Loucy (cell line): ENCODE measurements at regions not wholly inside any gene's neighbourhood (a gene's known extent, or its start where the extent isn't known, plus 50 kb on each side); places are given as distances from the start of the nearest gene placed in this dataset.

Experiments
- EZH2phosphoT487 ChIP-seq: fragments of 200-600 bp; IDR thresholded peaks from 2 replicates; pipeline ENCODE4 v1.6.1; 2018; ENCODE audit warnings: antibody characterized with exemption, mild to moderate bottlenecking, moderate library complexity, borderline replicate concordance
- TF ChIP-seq, protein P1 (sequence below): fragments of 200-600 bp; sonication (generic); conservative IDR thresholded peaks from 2 replicates; pipeline ENCODE4 v1.5.1; 2014; ENCODE audit warnings: mild to moderate bottlenecking, antibody characterized with exemption, low read length

DNA sequence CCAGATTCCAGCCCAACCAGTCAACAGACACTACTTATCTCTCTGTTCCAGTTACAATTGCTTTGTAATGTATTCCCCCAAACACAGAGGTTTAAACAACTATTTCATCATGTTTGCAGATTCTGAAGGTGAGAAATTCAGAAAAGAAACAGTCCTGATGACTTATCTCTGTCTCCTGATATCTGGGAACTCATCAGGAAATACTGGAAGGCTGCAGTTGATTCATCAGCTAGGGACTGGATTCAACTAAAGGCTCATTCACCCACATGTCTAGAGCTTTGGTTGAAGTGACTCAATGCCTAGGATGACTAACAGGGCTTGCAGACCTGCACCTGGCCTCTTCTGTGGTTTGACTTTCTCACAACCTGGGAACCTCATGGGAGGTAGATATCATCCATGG is 56.6 kb upstream of the GPC6 start:
- TF ChIP-seq, protein P1, sequence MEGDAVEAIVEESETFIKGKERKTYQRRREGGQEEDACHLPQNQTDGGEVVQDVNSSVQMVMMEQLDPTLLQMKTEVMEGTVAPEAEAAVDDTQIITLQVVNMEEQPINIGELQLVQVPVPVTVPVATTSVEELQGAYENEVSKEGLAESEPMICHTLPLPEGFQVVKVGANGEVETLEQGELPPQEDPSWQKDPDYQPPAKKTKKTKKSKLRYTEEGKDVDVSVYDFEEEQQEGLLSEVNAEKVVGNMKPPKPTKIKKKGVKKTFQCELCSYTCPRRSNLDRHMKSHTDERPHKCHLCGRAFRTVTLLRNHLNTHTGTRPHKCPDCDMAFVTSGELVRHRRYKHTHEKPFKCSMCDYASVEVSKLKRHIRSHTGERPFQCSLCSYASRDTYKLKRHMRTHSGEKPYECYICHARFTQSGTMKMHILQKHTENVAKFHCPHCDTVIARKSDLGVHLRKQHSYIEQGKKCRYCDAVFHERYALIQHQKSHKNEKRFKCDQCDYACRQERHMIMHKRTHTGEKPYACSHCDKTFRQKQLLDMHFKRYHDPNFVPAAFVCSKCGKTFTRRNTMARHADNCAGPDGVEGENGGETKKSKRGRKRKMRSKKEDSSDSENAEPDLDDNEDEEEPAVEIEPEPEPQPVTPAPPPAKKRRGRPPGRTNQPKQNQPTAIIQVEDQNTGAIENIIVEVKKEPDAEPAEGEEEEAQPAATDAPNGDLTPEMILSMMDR = no peak
- TF ChIP-seq EZH2phosphoT487 = no peak
